Common myeloid progenitor, CD34-positive (primary cell): ENCODE measurements at regions not wholly inside any gene's neighbourhood (a gene's known extent, or its start where the extent isn't known, plus 50 kb on each side); places are given as distances from the start of the nearest gene placed in this dataset.

Experiments
- CTCF ChIA-PET: fragments of 350-600 bp; sonication (Branson Sonifier 250); formaldehyde crosslinking; loops from one replicate; lab custom pipeline; 2021; ENCODE audit warnings: antibody characterized with exemption; lab: Charles Lee
- POLR2A ChIA-PET: fragments of 350-600 bp; sonication (Branson Sonifier 250); formaldehyde crosslinking; loops from one replicate; lab custom pipeline; 2021; ENCODE audit warnings: antibody characterized with exemption; lab: Charles Lee
- DNase-seq, 3 donors: peaks; one replicate each; pipeline versions ENCODE4 v3.0.0 to v3.0.0-alpha.2; 2013
- H3K27ac ChIP-seq, 2 experiments: 1 replicate in 1 of 2; 2 replicates in 1 of 2; pipeline ENCODE4 v1.7.0; 2013; ENCODE audit warnings: inconsistent platforms in 2 of 2, low read length in 2 of 2, mild to moderate bottlenecking in 2 of 2, low read depth in 1 of 2, moderate library complexity in 1 of 2; ENCODE audit not compliant: severe bottlenecking in 2 of 2, insufficient read depth in 1 of 2, poor library complexity in 1 of 2
- H3K27me3 ChIP-seq, 5 experiments: replicated peaks in 2 of 5; 1 replicate in 3 of 5; 2 replicates in 2 of 5; pipeline versions ENCODE4 v1.6.1 to v1.7.0; 2013; ENCODE audit warnings: low read length in 4 of 5, mild to moderate bottlenecking in 2 of 5, moderate library complexity in 2 of 5, inconsistent platforms in 1 of 5; ENCODE audit not compliant: insufficient read depth in 5 of 5, control insufficient read depth in 4 of 5
- H3K36me3 ChIP-seq, 4 experiments: 1 replicate in 2 of 4; 2 replicates in 2 of 4; pipeline versions ENCODE4 v1.6.1 to v1.7.0; 2013; ENCODE audit warnings: low read length in 3 of 4, control low read depth in 1 of 4, mild to moderate bottlenecking in 1 of 4; ENCODE audit not compliant: control insufficient read depth in 4 of 4, insufficient read depth in 4 of 4
- H3K4me1 ChIP-seq, 4 experiments: 1 replicate in 3 of 4; 2 replicates in 1 of 4; pipeline versions ENCODE4 v1.6.1 to v1.7.1; 2013; ENCODE audit warnings: low read length in 3 of 4, mild to moderate bottlenecking in 3 of 4, control low read depth in 1 of 4, inconsistent platforms in 1 of 4, moderate library complexity in 1 of 4; ENCODE audit not compliant: control insufficient read depth in 4 of 4, insufficient read depth in 4 of 4; ENCODE audit errors: control extremely low read depth in 1 of 4
- H3K4me3 ChIP-seq, 7 experiments: 1 replicate in 4 of 7; 2 replicates in 3 of 7; pipeline versions ENCODE4 v1.5.1 to v1.7.0; 2013; ENCODE audit warnings: mild to moderate bottlenecking in 7 of 7, low read length in 6 of 7, moderate library complexity in 6 of 7, inconsistent platforms in 2 of 7, low read depth in 2 of 7, control low read depth in 1 of 7; ENCODE audit not compliant: insufficient read depth in 4 of 7, control insufficient read depth in 1 of 7; ENCODE audit errors: extremely low read depth in 1 of 7
- H3K9me3 ChIP-seq, 5 experiments: 1 replicate in 4 of 5; 2 replicates in 1 of 5; pipeline versions ENCODE4 v1.6.1 to v1.7.1; 2013; ENCODE audit warnings: low read length in 4 of 5, mild to moderate bottlenecking in 2 of 5, inconsistent platforms in 1 of 5, low read depth in 1 of 5, moderate library complexity in 1 of 5; ENCODE audit not compliant: control insufficient read depth in 4 of 5, insufficient read depth in 2 of 5; ENCODE audit errors: control extremely low read depth in 1 of 5
- WGBS: methylation state at CpG from one replicate; pipeline ENCODE4 v1.1.5; 2013; ENCODE audit not compliant: insufficient coverage; 5-methylcytosine and 5-hydroxymethylcytosine counted together

GRCh38 chr6:129778793-129779192 lies 68.8 kb upstream of the ARHGAP18 start:
- POLR2A ChIA-PET, result no interaction called here
- no peak for DNase-seq
- CTCF ChIA-PET, result no interaction called here
- Histone ChIP-seq H3K4me1 (peaks cover 0 to 7% (median 0%) of the 10 kb centered on the region in 4 experiments), H3K4me3 (no peak overlapping the region), H3K27ac (no peak overlapping the region), H3K36me3 (no peaks in the 10 kb centered on the region), H3K9me3 (peaks cover 0 to 10% (median 0%) of the 10 kb centered on the region in 5 experiments), H3K27me3 (no peaks in the 10 kb centered on the region)
- no CpG with 5 or more reads among the region's 1 CpG for WGBS

GRCh38 chr6:129777371-129777770 lies 67.4 kb upstream of the ARHGAP18 start:
- Histone ChIP-seq H3K4me3 (no peak overlapping the region), H3K36me3 (no peaks in the 10 kb centered on the region), H3K27ac (no peak overlapping the region), H3K4me1 (peaks cover 0 to 12% (median 1%) of the 10 kb centered on the region in 4 experiments), H3K9me3 (peaks cover 0 to 10% (median 0%) of the 10 kb centered on the region in 5 experiments), H3K27me3 (no peaks in the 10 kb centered on the region)
- DNase-seq, result peak in 1 of 3 donors; percentile 7
- ChIA-PET CTCF (interaction anchor here (1.6 kb wide), 1 partner anchor 10 kb away, joined by 3 read pairs; no protein-coding TSS in a partner anchor), POLR2A (no interaction called here)

- Histone ChIP-seq H3K27ac (no peak overlapping the region), H3K36me3 (no peaks in the 10 kb centered on the region), H3K9me3 (peaks cover 0 to 13% (median 0%) of the 10 kb centered on the region in 5 experiments), H3K27me3 (peaks cover 0 to 1% (median 0%) of the 10 kb centered on the region in 5 experiments), H3K4me3 (no peak overlapping the region), H3K4me1 (peaks cover 0 to 12% (median 1%) of the 10 kb centered on the region in 4 experiments)
- WGBS, result 100% methylated on average over 2 of the region's 3 CpGs
- ChIA-PET CTCF (interaction anchor here (1.6 to 2.1 kb wide), 3 partner anchors 9 to 14 kb away, joined by 3 to 6 read pairs (median 5); no protein-coding TSS in a partner anchor), POLR2A (no interaction called here)
- DNase-seq, result peak in 2 of 3 donors; percentile 15 to 21
Measured at GRCh38 chr6:129776542-129777330, 66.8 kb upstream of the ARHGAP18 start.

GRCh38 chr6:129774697-129775447 lies 64.9 kb upstream of the ARHGAP18 start:
- CTCF ChIA-PET, result interaction anchor here (1.1 to 2.1 kb wide), 10 partner anchors 8 to 177 kb away, joined by 3 to 6 read pairs (median 4); no protein-coding TSS in a partner anchor
- H3K27ac ChIP-seq, result no peak overlapping the region
- H3K4me3 ChIP-seq, result no peak overlapping the region
- peaks cover 0 to 9% (median 1%) of the 10 kb centered on the region in 4 experiments for H3K4me1 ChIP-seq
- peaks cover 0 to 10% (median 0%) of the 10 kb centered on the region in 5 experiments for H3K27me3 ChIP-seq
- POLR2A ChIA-PET, result interaction anchor here (0.5 kb wide), 1 partner anchor 117 kb away, joined by 3 read pairs; no protein-coding TSS in a partner anchor
- DNase-seq, result peak; percentile 29 to 44 (median 36)
- H3K36me3 ChIP-seq, result no peaks in the 10 kb centered on the region
- H3K9me3 ChIP-seq, result peaks cover 0 to 13% (median 0%) of the 10 kb centered on the region in 5 experiments
- 91% methylated on average over 5 of the region's 8 CpGs for WGBS

- peaks cover 0 to 10% (median 0%) of the 10 kb centered on the region in 5 experiments for H3K9me3 ChIP-seq
- H3K27ac ChIP-seq, result no peak overlapping the region
- peaks cover 0 to 13% (median 1%) of the 10 kb centered on the region in 4 experiments for H3K4me1 ChIP-seq
- no peak for DNase-seq
- ChIA-PET CTCF (no interaction called here), POLR2A (no interaction called here)
- H3K36me3 ChIP-seq, result no peaks in the 10 kb centered on the region
- no peak overlapping the region for H3K4me3 ChIP-seq
- WGBS, result no CpG with 5 or more reads among the region's 2 CpGs
- peaks cover 0 to 18% (median 7%) of the 10 kb centered on the region in 5 experiments for H3K27me3 ChIP-seq
Measured at GRCh38 chr6:129773304-129773703, 63.3 kb upstream of the ARHGAP18 start.

- WGBS, result 100% methylated on average over 4 of the region's 4 CpGs
- Histone ChIP-seq H3K9me3 (peaks cover 0 to 4% (median 0%) of the 10 kb centered on the region in 5 experiments), H3K27ac (no peak overlapping the region), H3K4me1 (peaks cover 8 to 24% (median 12%) of the 10 kb centered on the region in 4 experiments), H3K36me3 (no peaks in the 10 kb centered on the region), H3K4me3 (no peak overlapping the region), H3K27me3 (peaks cover 0 to 35% (median 16%) of the 10 kb centered on the region in 5 experiments)
- POLR2A ChIA-PET, result no interaction called here
- CTCF ChIA-PET, result interaction anchor here (0.8 to 1.1 kb wide), 2 partner anchors 8 to 250 kb away, joined by 3 read pairs; no protein-coding TSS in a partner anchor
- peak in 1 of 3 donors; percentile 25 for DNase-seq
Measured at GRCh38 chr6:129771678-129772077, 61.7 kb upstream of the ARHGAP18 start.
